ENCODE measurements at regions not wholly inside any gene's neighbourhood (a gene's known extent, or its start where the extent isn't known, plus 50 kb on each side); places are given as distances from the start of the nearest gene placed in this dataset.
"Not testable (repeated sequence)": the region's sequence is repeated elsewhere in the genome, so short reads cannot be mapped to it uniquely, and the experiment has no call there.

GRCh38 chr7:3180604-3181003 is 120.4 kb upstream of the SDK1 start:
- H3K4me1 ChIP-seq = no peaks in the 10 kb centered on the region
- no peaks in the 10 kb centered on the region for H3K36me3 ChIP-seq
- no peak for DNase-seq
- H3K27ac ChIP-seq = no peak overlapping the region
- H3K4me3 ChIP-seq = no peak overlapping the region
- peaks cover 4% of the 10 kb centered on the region for H3K27me3 ChIP-seq
- no peak for TF ChIP-seq CTCF (IDR thresholded peaks at IDR 0.05)
- intact Hi-C loops (cut with DNase I) = no loop called here
- no peak for ATAC-seq
- no peaks in the 10 kb centered on the region for H3K9me3 ChIP-seq

GRCh38 chr7:3182055-3182454 is 119.0 kb upstream of the SDK1 start:
- H3K9me3 ChIP-seq; H3K4me3 ChIP-seq; intact Hi-C loops (cut with DNase I); H3K4me1 ChIP-seq; DNase-seq; ATAC-seq; H3K36me3 ChIP-seq; H3K27ac ChIP-seq; H3K27me3 ChIP-seq: not testable (repeated sequence)

- H3K4me3 ChIP-seq = no peak overlapping the region
- H3K4me1 ChIP-seq = no peaks in the 10 kb centered on the region
- no peak for ATAC-seq
- H3K9me3 ChIP-seq = no peaks in the 10 kb centered on the region
- intact Hi-C loops (cut with DNase I) = no loop called here
- no peak for TF ChIP-seq CTCF (IDR thresholded peaks at IDR 0.05)
- H3K27ac ChIP-seq = no peak overlapping the region
- H3K36me3 ChIP-seq = no peaks in the 10 kb centered on the region
- DNase-seq = no peak
- H3K27me3 ChIP-seq = no peaks in the 10 kb centered on the region
These were observed 113.5 kb upstream of the SDK1 start for GRCh38 chr7:3187444-3188040.

GRCh38 chr7:3188946-3189345 is 112.1 kb upstream of the SDK1 start:
- Histone ChIP-seq H3K4me3 (no peak overlapping the region), H3K27ac (no peak overlapping the region), H3K27me3 (no peaks in the 10 kb centered on the region), H3K4me1 (no peaks in the 10 kb centered on the region), H3K9me3 (no peaks in the 10 kb centered on the region), H3K36me3 (no peaks in the 10 kb centered on the region)
- DNase-seq = no peak
- no peak for TF ChIP-seq CTCF (IDR thresholded peaks at IDR 0.05)
- intact Hi-C loops (cut with DNase I) = no loop called here
- no peak for ATAC-seq

GRCh38 chr7:3191548-3191947 is 109.5 kb upstream of the SDK1 start:
- Histone ChIP-seq H3K4me3 (no peak overlapping the region), H3K4me1 (no peaks in the 10 kb centered on the region), H3K27me3 (no peaks in the 10 kb centered on the region), H3K36me3 (no peaks in the 10 kb centered on the region), H3K9me3 (no peaks in the 10 kb centered on the region), H3K27ac (no peak overlapping the region)
- intact Hi-C loops (cut with DNase I) = no loop called here
- no peak for DNase-seq
- no peak for ATAC-seq
- no peak for TF ChIP-seq CTCF (IDR thresholded peaks at IDR 0.05)

GRCh38 chr7:3192669-3193068 is 108.4 kb upstream of the SDK1 start:
- H3K9me3 ChIP-seq = no peaks in the 10 kb centered on the region
- no peaks in the 10 kb centered on the region for H3K4me1 ChIP-seq
- no peaks in the 10 kb centered on the region for H3K27me3 ChIP-seq
- ATAC-seq (no peak), DNase-seq (no peak)
- intact Hi-C loops (cut with DNase I) = no loop called here
- H3K36me3 ChIP-seq = no peaks in the 10 kb centered on the region
- no peak overlapping the region for H3K4me3 ChIP-seq
- no peak overlapping the region for H3K27ac ChIP-seq
- no peak for TF ChIP-seq CTCF (IDR thresholded peaks at IDR 0.05)

Measured in upper lobe of right lung (tissue), 1 donor.